Activated CD8-positive, alpha-beta memory T cell treated with anti-CD3 and anti-CD28 coated beads, Interleukin-2, amount 50 U/mL, for 4 hours (primary cell): ENCODE measurements at regions not wholly inside any gene's neighbourhood (a gene's known extent, or its start where the extent isn't known, plus 50 kb on each side); places are given as distances from the start of the nearest gene placed in this dataset.

Experiments
- DNase-seq: peaks from one replicate; pipeline ENCODE4 v3.0.0-alpha.2; 2020

DNA sequence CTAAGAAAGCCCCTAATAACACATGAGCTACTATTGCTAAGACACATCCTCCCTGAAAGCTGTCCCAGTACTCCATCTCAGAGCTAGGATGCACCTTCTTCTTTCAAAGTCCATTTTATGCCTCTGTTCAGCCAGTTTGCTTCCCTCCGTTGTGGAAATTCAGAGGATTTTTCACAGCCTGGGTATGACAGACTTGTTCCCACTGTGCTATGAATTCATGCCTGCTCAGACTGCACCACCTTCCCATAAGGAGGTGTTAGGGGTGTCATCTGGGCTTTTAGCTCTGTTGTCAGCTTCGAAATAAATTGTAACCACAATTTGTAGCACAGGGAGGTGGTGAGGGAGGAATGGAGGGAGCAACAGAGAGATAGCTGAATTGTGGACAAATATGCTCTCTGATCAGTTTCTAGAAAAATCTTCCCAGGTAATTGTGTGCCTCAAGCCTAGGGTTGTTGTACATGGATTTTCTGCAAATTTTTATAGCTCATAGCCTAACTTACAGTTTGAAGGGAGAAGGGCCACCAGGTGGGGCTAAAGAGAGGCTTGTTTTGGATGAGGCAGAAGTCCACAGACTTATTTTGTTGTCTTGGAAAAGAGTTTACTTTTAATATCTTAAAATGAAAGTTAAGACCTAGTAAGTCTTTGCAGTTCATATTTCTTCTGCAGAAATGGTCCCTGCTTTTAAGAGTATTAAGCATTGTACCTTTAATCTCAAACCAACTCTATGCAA is 462.0 kb downstream of the PDCD6IP start:
- DNase-seq, result no peak

DNA sequence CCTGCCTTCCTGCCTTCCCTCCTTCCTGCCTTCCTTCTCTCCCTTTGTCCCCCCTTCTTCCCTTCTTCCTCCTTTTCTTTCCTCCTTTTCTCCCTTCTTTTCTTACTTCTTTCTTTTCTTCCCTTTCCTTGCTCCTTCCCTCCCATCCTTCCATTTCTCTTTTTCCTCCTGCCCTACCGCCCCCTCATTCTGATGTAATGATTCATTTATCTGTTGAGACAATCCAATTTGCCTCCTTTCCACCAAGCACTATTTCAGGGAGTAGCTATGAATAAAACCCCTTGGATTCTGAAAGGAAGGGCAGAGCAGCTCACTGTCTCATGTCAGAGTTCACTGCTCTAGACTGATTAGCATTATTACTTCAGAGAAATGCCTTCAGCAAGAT is 462.6 kb downstream of the PDCD6IP start:
- no peak for DNase-seq

DNA sequence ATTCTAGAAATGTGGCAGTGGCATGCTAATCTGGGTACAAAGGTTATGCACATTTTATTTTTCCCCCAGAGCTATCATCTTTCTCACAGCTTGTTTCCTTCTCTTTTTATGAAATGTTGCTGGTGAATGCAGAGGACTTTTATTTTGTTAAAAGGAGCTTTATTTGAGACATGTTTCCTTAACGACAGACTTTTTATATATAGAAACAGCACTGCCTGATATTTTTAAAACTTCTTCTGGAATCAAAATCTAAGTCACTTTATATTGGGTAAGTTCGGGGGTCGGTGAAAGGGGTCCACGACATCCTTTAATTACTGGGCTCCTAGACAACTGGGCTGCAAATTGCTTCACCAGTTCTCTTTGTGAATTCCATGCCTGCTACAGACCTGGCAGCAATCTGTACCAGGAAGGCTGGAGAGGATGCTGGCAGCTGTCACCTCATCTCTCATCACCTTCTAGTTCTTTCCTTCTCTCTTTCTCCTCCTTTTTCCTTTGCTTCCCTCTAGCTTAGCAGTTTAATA is 464.7 kb downstream of the PDCD6IP start:
- no peak for DNase-seq

DNA sequence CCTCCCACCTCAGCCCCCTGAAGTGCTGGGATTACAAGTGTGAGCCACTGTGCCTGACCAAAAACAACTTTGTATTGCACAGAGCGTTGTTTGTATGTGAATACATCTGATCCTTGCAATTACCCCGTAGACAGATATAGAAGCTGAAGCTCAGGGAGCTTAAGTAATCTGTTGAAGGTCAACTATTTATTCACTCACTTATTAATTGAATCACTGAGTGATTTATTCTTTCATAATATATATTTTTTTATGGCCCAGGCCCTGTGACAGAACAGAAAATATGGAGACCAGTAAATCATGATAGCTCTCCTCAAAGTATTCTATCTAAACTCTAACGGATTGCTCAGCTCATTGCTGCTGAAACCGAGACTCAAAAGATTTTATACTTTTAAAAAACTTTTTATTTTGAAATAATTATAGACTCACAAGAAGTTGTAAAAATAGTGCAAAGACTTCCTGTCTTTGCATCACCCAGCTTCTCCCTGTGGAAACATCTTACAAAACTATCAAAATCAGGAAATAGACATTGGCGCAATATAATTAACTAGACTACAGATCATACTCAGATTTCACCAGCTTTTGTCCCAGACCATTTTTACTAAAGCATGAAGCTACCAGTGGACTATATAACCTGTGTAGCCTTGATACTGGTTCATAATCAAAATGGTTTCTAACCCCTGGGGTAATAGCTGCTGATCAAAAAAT is 466.1 kb downstream of the PDCD6IP start:
- DNase-seq, result no peak

DNA sequence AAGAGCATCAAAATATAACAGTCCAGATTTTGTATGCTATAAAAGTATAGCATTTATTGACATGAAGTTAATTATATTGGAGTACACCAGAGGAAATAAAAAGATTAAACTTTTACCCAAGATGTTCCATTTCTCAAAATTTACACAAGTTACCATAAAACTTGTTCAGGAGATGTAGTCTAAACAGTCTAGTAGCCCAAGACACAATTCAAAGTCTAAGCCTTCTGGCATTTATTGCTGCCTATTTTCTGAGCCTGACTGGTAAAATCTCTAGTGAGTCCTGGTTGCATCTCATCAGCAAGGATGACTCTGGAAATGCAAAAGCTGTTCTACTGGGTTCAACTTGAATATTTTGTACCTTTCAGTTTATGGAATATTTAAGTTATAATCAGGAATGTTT is 468.7 kb downstream of the PDCD6IP start:
- no peak for DNase-seq

DNA sequence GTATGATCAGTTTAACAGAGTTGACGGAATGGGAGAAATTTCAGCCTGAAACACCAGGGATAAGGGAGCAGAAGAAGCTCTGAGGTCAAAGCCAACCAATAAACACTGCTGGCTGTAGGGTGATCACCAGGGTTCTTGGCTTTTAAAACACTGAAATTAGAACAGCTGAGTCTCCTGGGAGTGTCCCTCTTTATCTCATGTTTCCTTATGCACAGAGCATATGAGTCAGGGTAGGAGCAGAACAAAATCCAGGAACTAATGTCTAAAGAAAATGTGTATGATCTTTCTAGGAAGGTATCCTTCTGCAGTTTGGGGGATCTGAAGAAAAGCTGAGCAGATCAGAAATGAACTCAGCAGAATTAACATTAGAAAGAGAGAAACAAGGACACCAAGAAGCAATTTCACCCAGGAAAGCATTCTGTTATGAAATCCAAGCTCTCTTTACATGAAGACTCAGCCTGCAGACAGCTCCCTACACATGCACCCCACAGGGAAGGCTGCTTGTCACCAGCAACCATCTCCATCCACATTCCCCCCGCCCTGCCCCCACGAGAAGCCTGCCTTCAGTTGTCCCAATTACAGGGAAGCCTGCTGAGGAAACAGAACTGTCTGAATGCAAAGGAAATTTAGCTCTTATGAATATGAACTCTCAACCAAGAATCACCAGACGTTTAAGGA is 469.7 kb downstream of the PDCD6IP start:
- DNase-seq, result no peak

DNA sequence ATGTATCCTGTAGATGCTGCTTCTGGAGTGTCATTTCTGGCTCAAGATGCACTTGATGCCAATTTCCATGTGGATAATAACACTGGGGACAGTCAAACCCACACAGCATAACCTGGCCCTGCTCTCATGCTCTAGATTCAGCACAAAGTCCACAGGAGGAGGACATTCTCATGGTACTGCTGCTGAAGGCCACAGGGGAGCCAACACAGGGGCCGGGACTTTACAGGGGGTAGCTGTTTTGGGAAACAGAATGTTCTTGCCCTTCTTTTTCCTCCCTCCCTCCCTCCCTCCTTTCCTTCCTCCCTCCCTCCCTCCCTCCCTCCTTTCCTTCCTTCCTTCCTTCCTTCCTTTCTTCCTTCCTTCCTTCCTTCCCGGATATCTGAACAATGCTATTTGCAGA is 477.4 kb downstream of the PDCD6IP start:
- DNase-seq, result no peak

DNA sequence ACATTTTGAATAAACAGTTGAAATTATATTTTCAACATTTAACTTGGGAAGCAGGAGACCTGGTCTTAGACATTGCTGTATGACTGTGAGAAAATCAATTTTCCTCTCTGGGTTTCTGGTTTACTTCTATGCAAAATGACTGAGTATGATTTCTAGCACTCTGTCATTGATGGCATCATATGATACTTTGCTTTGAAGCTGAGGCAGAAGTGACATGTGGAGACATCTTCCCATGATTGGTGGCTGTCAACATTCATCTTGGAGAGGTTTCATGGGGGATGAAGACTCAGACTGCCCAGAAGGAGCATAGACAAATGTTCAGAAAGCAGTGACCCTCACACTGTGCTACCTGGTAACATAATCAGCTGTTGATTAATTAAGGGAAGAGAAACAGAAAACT is 477.9 kb downstream of the PDCD6IP start:
- DNase-seq, result no peak

DNA sequence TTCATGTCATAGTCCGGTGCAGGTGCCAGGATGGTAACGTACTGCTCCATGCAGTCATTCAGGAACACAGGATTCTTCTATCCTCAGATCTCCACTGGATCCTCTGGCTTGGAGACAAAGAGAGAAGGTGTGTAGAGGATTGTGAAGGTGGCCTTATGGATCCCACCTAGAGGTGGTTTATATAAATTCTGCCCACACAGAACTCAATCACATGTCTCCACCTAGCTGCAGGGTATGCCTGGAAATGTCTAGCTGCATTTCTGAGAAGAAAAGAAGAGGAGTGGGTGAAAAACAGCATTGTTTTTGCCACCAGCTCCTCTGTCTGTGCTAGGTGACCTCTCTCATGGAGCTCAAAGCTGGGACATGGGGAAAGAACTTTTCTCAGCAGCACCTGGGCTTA is 478.7 kb downstream of the PDCD6IP start:
- no peak for DNase-seq

DNA sequence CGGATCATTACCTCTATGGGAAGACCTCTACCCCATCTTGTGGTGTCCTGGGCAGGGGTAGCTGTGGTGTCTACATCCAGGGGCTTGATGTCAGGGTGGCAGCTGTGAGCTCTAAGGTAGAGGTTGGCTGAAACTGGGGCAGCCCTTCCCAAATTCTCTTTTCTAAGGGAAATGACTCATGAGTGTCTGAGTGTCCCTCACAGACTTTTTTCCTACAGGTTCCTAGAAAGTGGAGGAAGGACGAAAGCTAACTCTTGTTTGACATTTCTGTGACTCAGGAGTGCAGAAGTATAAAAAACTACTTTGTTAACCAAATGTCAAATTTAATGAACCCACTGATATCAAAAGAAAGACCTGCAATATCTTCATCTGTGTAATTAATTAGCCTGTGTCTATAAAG is 481.5 kb downstream of the PDCD6IP start:
- DNase-seq, result no peak

DNA sequence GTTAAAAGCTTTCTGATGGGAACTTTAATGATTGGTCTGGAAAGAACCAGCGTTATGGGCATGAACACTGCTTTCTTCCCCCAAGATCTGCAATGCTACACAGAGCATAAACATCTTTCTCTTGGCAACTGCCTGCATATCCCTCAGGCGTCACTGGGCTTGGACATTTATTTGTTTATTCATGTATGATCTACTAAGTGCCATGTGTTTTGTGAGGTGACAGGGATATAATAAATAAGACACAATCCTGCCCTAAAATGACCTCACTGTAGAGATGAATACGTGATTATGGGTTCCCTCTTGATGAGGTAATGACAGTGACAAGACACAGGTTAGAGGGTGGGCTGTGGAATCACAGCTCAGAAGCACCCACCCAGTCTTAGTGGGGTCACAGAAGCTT is 485.3 kb downstream of the PDCD6IP start:
- no peak for DNase-seq

DNA sequence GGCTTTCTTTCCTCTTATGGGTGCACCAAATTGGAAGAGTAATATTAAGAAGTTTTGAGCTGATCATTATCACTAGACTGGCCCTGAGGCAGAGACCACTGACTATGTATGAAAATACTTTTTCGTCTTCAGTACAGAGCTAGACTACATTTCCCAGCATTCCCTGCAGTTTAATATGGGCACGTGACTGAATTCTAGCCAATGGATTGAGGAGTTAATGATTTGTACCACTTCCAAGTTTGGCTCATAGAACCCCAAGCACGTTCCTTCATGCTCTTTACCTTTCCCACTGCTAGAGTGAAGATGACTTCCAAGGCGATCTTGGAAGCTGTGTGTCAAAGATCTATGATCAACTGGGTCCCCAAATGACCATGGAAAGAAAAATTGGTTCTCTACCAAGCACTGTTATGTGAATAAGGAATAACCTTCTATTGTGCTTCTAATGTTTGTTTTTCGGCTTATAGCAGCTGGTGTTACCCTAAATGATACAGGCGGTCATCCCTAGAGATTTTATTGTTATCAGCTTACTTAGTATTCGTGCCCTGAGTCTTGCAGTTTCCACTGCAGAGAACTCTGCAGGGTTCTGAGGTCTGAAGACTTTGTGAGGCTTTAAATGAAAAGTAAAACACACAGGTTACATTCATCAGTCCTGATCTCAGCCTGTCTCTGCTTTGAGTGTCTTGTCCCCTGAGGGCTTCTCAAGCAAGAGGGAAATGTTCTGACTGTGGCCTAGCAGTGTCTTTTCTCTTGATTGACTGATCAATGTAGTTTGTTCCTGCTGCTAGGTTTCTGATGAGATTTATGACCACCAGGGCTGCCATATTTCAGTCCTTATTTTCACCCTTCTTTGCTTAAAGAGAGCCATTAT is 486.8 kb downstream of the PDCD6IP start:
- no peak for DNase-seq

DNA sequence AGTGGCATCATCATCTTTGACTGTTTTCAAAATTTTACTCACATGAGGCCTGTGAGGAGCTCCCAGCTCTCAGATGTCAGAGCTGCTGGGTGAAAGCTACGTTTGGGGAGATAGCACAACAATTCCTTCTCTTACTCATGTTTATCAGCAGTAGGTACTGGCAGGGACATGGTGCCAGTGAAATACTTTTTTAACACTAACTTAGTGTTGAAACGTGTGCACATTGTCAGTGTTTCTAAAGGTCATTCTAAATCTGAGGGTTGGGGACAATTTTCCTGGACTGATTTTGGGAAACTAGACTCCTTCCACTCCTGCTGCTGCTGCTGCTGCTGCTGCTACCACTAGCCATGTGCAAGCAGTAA is 487.4 kb downstream of the PDCD6IP start:
- no peak for DNase-seq

DNA sequence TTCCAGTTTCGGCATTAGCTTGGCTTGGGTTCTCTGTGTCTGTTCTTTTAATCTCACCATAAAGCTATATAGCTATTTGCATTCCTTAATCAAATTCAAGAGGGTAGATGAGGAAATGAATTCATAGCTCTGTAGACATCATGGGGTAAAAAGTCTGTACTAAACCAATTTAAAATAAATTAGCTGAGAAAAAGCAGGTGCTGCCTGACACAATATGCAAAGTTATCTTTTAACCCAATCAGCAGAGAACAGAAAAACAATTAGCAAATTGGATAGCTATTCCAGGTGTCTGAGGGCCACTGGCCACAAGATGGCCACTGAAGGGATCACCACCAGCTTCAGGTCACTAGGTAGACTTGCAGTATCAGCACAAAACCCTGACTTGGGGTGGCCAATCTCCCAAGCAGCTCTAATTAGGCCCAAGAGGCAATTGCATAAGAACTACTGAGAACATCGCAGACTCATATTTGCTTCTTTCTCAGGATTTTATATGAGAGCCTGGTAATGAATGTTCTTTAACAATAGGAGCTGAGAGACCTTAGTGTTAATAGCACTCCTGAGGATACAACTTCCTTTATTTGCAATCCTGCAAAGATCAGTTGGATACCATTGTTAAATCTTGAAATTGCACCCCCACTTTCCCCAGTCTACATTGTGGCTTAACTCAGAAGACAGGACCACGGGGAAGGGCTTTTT is 494.3 kb downstream of the PDCD6IP start:
- no peak for DNase-seq

DNA sequence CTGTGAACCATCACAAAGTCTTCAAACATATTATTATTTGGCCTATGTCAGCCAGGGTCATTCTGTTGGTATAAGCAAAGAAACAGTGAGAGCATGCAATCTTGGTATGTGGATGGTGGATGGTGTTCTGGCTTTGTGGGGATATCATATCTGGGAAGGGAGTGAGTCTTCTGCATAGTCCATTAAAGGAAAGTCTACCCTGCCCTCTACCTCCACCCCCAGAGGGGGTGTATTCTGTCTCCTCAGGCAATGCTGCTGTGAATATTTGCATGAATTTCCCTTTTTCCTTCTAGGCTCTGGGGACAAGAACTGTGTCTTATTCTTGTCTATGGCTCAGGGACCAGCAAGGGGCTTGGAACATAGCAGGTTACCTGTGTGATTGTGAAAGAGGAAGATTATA is 495.8 kb downstream of the PDCD6IP start:
- DNase-seq, result no peak

DNA sequence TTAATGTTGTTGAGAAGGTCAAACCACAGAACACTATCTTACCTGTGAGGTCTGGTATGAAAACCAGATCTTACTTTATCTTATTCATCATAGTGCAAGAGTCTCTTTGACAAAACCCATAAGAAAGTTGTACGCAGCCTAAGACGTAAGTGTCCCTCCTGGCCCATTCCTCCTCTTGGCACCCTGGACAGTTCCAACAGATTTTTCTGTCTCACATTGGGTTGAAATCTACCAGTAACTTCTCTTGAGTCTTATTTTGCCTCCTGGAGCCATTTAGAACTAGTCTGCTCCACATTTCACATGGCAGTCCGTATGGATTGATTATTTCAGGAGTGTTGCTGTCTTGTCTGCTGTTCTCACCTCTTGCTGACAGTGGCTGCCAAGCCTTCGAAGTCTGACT is 498.4 kb downstream of the PDCD6IP start:
- DNase-seq, result no peak

DNA sequence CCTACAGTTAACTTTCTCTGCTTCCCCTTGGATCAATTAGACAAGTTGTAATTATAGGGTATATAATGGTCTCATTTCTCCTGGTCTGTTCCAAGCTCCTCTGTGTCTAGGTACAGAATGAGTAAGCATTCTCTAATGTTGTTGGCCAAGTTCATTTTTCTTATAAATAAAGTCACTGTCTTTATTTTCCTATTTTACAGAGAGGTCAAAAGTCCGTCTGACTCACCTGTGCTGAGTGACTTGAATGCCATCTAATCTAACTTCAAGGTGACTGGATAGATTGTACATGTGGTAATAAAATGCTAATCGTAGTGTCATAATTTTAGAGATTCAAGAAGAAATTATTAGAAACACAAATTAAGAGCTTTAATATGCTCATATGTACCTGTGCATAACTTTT is 500.2 kb downstream of the PDCD6IP start:
- no peak for DNase-seq

DNA sequence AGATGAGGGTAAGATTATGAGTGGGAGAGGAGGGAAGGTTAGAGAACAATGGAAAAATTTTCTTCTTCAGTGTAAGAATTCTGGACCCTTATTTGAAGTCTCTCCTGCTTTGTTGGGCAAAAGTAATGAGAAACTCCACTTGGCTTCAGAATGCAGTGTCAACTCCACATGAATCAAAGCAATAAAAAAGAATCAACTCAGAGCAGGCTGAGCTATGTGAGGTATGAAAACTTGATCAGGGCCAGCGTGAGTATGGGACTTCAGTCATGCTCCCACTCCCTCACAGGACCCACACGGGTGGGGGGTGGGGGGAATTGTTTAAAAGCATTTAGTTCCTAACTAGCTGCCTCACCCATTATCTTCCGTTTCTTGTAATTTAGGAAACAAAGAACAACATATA is 502.2 kb downstream of the PDCD6IP start:
- DNase-seq, result no peak

DNA sequence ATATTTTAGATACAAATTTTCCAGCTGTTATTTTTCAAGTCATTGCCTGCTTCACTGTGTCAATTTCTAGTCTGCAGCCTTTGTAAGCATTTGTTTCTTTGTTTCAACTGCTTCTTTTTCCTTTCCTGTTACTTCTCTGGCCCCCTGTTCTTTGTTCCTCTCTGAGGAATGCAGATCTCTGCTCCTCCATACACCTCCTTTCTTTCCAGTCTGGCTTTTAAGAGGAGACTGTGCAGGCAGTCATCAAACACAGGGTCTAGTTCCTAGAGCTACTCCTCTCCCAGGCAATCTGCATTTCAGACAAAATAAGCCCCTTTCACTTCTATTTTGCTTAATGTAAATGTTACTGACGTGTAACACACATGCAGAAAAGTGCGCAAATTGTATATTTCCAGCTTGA is 502.9 kb downstream of the PDCD6IP start:
- DNase-seq, result no peak

DNA sequence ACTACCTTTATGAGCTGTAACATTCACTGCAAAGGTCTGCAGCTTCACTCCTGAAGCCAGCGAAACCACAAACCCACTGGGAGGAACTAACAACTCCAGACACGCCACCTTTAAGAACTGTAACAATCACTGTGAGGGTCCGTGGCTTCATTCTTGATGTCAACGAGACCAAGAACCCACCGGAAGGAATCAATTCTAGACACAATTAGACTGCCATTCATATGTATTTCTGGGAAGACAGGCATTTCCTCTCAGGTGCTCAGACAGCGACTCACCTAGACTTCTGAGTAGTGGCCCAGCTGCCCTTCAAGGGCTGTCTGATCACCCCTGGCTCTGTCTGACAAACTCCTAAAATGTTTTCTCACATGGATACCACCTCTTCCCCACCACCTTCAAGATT is 506.8 kb downstream of the PDCD6IP start:
- DNase-seq, result no peak

DNA sequence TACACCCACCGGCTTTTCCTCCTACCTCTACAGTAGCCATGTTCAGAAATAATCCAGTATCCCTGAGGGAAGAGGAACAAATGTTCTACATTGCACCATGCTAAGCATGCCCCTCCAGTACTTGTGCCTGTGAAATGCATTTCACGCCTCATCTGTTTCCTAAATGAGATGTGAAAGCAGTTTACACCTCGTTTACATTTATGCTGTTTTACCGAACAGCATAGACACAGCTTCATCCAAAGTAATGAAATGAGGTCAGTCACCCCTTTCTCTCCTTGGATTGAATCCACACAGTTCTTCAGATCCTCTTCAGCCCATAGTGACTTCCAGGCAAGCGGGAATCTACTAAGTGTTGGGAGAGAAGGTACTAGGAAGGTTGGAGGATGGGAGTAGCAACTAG is 514.3 kb downstream of the PDCD6IP start:
- DNase-seq, result no peak

DNA sequence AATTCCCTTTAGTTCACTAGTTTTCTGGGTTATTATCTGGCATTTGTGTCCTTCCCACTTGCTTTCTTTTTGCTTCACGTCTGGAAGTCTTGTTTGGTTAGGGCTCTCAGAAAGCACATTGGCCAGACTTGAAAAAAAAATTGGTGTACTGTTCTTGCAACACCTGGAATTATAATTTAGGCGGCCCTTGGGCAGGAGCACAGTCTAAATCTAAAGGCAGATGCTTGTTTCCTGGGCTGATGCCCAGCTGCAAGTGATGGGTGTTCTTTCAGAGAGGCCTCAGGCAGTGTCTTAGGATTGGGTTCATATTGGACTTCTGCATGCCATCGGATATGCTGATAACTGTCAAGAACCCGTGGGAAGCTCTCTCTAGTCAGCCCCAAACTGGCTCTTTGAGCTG is 521.5 kb downstream of the PDCD6IP start:
- DNase-seq, result no peak

DNA sequence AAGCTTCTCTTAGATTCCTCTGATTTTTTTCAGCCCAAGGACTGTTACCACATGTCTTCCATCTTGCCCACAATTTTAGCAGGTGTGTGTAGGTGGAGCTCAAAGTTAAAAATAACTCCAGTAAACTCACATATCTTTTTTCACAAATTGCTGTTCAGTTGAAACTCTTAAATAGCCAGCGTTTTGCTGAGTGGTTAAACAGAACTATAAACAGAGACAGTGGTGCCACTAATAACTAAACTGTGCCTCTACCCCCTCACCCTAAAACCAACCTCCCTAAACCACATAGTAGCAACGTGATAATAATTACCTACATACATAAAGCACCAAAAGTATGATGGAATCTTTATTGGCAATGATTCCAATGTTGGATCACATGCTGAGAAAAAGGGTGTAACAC is 525.1 kb downstream of the PDCD6IP start:
- DNase-seq, result no peak
